GM23338 (cell line): ENCODE measurements at regions not wholly inside any gene's neighbourhood (a gene's known extent, or its start where the extent isn't known, plus 50 kb on each side); places are given as distances from the start of the nearest gene placed in this dataset.

Experiments used
- EZH2 ChIP-seq: fragments of 200-600 bp; sonication (generic); IDR thresholded peaks from one replicate; pipeline ENCODE4 v1.8.0; 2017; ENCODE audit warnings: antibody characterized with exemption, mild to moderate bottlenecking, low read depth; ENCODE audit not compliant: unreplicated experiment
- EZH2phosphoT487 ChIP-seq: fragments of 200-600 bp; sonication (generic); IDR thresholded peaks from one replicate; pipeline ENCODE4 v1.8.1; 2018; ENCODE audit warnings: antibody characterized with exemption; ENCODE audit not compliant: unreplicated experiment
- POLR2AphosphoS5 ChIP-seq: IDR thresholded peaks from 2 replicates; pipeline ENCODE4 v1.6.1; 2016; ENCODE audit warnings: antibody characterized with exemption, low read depth
- TF ChIP-seq, protein P1 (sequence below): IDR thresholded peaks from one replicate; pipeline ENCODE4 v1.6.1; 2018; ENCODE audit warnings: antibody characterized with exemption; ENCODE audit not compliant: unreplicated experiment
- TF ChIP-seq, protein P2 (sequence below), 2 experiments: fragments of 200-600 bp in 1 of 2; sonication (generic) in 1 of 2; conservative IDR thresholded peaks; 2 replicates each; pipeline versions ENCODE4 v1.5.1 to v1.6.1; 2016 to 2017; ENCODE audit warnings: antibody characterized with exemption in 2 of 2, low read depth in 2 of 2, mild to moderate bottlenecking in 2 of 2, moderate library complexity in 1 of 2

DNA sequence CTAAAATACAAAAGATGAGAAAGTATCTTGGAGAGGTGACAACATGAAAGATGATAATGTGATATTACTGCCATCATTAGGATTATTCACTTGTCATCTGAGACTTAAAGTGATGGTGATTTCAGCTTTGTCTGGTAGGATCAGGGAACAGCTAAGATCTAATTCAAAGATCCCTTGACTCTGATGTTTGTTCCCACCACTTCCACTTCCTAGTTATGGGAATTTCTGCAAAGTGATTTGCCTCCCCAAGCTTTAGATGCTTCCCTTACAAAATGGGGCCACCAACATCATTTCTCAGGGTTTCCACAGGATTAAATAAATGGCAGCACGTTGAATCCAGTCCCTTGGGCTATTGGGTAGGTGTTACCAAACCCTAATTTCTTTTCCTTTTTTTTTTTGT is 550.8 kb upstream of the CDH5 start:
- TF ChIP-seq, protein P1, sequence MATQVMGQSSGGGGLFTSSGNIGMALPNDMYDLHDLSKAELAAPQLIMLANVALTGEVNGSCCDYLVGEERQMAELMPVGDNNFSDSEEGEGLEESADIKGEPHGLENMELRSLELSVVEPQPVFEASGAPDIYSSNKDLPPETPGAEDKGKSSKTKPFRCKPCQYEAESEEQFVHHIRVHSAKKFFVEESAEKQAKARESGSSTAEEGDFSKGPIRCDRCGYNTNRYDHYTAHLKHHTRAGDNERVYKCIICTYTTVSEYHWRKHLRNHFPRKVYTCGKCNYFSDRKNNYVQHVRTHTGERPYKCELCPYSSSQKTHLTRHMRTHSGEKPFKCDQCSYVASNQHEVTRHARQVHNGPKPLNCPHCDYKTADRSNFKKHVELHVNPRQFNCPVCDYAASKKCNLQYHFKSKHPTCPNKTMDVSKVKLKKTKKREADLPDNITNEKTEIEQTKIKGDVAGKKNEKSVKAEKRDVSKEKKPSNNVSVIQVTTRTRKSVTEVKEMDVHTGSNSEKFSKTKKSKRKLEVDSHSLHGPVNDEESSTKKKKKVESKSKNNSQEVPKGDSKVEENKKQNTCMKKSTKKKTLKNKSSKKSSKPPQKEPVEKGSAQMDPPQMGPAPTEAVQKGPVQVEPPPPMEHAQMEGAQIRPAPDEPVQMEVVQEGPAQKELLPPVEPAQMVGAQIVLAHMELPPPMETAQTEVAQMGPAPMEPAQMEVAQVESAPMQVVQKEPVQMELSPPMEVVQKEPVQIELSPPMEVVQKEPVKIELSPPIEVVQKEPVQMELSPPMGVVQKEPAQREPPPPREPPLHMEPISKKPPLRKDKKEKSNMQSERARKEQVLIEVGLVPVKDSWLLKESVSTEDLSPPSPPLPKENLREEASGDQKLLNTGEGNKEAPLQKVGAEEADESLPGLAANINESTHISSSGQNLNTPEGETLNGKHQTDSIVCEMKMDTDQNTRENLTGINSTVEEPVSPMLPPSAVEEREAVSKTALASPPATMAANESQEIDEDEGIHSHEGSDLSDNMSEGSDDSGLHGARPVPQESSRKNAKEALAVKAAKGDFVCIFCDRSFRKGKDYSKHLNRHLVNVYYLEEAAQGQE = no peak
- TF ChIP-seq, protein P2, sequence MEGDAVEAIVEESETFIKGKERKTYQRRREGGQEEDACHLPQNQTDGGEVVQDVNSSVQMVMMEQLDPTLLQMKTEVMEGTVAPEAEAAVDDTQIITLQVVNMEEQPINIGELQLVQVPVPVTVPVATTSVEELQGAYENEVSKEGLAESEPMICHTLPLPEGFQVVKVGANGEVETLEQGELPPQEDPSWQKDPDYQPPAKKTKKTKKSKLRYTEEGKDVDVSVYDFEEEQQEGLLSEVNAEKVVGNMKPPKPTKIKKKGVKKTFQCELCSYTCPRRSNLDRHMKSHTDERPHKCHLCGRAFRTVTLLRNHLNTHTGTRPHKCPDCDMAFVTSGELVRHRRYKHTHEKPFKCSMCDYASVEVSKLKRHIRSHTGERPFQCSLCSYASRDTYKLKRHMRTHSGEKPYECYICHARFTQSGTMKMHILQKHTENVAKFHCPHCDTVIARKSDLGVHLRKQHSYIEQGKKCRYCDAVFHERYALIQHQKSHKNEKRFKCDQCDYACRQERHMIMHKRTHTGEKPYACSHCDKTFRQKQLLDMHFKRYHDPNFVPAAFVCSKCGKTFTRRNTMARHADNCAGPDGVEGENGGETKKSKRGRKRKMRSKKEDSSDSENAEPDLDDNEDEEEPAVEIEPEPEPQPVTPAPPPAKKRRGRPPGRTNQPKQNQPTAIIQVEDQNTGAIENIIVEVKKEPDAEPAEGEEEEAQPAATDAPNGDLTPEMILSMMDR (conservative IDR thresholded peaks at IDR 0.05; ENCODE audit: low read depth in 2 of 2) = no peak
- TF ChIP-seq EZH2 = no peak
- no peak for TF ChIP-seq EZH2phosphoT487
- TF ChIP-seq POLR2AphosphoS5 = no peak
